Activated T-cell treated with anti-CD3 and anti-CD28 coated beads for 4 hours (primary cell): ENCODE measurements at regions not wholly inside any gene's neighbourhood (a gene's known extent, or its start where the extent isn't known, plus 50 kb on each side); places are given as distances from the start of the nearest gene placed in this dataset.
"Not testable (repeated sequence)": the region's sequence is repeated elsewhere in the genome, so short reads cannot be mapped to it uniquely, and the experiment has no call there.

Source experiments
- DNase-seq: peaks from one replicate; pipeline ENCODE4 v3.0.0-alpha.2; 2020

DNA sequence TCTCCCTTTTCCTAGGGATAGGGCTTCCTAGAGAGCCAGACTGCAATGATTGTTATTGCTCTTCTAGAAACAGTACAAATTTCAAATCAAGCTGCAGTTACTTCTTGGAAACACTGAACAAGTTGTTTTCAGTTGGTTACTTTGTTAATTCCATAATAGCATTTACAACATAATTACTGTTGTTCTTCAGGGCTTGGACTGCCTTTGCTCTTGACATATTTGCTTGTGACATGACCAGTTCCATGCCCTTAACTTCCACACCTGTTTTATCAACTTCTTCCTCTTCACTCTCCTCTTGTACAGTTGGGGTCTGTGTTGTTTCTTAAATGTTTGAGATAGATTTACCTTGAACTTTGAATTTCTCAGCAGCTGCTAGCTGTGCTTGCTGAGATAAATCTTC lies 104.4 kb downstream of the SEC23IP start:
- DNase-seq: no peak

DNA sequence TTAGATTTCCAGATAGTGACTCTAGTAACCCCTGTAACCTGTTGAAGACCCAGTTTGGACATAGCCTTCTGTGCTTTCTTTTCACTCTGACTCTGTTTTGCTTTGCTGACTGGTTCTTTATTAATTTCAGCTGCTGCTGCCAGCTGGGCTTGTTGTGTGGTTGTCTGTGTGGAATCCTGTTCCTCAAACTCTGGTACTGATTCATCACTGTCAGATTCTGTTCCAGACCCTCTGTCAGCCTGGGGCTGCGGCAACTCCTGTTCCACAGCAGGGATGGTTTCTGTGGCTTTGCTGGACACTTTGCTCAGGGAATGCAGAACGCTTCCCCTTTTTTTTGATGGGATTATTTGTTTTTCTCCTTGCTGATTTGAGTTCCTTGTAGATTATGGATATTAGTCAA lies 104.9 kb downstream of the SEC23IP start:
- DNase-seq: no peak

DNA sequence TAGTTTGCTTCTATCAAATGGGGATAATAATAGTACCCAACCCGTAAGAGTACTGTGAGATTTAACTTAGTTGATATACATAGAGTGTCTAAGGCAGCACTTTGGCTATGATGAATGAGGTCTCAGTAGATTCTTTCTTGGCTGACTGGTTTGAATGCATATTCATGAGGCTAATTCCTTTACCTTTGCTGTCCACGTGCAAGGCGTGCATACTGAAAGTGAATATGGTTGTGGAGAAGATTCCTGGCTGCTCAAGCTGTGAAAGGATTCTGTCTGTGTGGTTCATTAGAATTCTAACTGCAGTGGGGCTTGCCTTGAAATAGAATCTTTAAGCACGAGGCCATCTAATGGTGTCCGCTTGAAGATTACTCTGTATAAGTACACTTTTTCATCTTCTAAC lies 110.3 kb downstream of the SEC23IP start:
- DNase-seq: no peak

DNA sequence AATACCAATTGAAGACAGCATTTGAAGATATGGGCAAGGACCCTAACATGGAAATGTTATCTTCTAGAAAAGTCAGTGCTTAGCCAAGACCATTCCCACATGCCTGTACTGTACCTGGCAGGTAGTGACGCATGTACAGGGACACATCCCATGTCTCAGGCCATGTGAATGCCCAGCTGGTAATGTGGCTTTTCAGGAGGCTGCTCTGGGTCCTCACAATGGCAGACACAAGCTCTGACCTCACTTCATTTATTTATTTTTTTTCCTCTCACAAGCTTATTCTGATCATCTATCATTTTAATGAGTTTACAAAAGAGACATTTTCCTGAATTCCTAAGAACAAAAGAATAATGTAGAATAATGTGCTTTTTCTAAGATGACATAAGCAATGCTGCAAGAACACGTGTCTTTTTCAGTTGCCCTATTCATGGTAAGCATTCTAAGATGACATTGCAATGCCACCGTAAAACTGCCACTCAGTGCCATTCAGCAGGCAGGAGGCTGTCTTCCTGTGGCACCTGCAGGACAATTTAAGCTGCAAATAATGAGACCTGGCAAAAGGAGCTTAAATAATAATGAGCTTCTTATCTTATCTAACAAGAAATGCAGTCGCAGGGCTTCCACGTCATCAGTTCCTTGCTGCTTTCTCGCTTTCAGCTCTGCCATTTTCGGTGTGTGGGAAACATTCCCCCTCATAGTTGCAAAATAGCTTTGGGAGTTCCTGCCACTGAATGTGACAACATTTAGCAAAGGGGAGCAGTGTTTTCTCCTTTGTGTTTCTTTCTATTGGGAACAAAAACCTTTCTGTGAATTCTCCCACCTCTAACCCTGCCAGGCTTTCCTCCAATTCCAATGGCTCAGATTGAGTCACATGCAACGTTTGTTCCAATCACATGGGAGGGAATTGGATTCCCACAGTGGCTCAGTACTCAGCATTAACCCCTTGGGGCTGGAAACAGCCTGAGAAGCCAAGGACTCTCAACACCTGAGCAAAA lies 113.0 kb downstream of the SEC23IP start:
- no peak for DNase-seq

DNA sequence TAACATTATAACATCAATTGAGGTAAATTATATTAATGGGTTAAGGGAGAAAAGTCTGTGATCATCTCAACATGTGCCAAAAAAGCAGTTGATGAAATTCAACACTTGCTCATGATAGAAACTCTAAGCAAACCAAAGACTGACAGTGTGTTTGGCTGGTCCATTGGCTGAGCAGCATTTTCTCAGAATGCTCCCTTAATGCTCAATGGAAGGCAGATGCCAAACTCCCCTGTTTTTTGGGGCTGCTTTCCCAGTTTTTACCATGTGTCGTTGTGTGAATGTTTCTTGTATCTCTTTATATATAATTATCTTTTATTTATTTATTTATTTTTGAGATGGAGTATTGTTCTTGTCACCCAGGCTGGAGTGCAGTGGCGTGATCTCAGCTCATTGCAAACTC lies 114.7 kb downstream of the SEC23IP start:
- no peak for DNase-seq

DNA sequence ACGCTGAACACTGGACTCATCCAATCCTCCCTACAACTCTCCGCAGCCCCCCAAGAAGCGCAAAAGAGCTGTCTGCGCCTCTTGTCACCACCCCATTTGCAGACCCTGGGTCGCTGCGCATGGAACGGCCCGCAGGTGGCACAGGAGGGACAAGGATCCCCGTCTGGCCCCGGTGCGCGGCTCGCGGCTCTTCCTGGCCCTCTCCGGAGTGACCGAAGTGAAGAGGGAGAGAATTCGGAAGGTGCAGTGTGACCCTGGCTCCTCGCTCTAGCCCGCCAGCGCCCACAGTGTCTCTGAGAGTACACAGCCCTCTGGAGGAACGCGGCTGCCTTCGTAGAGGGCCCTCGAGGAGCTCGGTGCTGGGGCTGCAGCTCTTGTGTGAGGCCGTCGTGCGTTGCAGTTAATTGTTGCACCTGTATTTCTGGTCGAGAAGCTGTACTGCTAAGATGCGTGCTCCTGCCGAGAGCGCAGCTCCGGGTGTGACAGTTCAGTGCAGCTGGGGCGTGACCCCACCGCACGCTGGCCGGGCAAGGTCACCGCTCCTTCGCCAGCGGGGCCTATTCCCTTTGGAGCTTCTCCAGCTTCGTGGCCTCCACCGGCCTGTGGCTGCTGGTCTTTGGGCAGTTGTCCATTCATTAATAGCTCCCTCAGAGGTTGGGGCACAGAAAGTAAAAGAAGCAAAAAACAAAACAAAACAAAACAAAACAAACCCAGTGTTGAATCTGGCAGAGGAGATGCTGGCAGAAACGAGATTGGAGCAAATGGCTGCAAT lies 119.0 kb downstream of the SEC23IP start:
- DNase-seq: no peak

DNA sequence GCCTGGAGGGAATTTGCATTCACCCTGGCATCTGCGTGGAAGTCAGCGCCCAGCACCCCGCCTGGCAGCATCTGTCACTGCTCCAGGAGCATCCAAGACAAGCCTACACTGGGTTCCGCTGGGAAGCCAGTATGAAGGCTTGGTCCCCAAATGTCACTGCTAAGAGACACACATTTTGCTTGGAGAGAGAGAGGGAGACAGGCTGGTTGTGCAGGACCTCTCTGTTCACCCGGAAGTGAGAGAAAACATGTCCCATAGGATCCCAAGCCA lies 119.5 kb downstream of the SEC23IP start:
- no peak for DNase-seq

DNA sequence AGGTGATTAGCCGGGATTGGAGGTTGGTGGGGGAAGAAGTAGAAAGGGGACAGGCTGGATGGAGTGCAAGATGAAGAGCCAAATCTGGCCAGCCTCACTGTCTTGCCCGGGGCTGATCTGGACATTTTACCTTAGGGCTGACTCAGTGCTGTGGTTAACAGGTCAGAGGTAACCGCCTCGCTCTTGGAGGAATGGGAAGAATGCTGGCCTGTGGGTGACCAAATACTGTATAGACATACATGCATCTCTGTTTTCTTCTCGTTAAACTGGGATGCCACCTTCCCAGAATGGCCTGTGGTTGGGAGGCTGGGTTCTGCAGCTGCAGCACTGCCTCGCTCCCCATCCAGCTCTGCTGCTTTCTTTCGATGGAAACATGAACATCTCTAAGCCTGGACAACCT lies 120.0 kb downstream of the SEC23IP start:
- no peak for DNase-seq

DNA sequence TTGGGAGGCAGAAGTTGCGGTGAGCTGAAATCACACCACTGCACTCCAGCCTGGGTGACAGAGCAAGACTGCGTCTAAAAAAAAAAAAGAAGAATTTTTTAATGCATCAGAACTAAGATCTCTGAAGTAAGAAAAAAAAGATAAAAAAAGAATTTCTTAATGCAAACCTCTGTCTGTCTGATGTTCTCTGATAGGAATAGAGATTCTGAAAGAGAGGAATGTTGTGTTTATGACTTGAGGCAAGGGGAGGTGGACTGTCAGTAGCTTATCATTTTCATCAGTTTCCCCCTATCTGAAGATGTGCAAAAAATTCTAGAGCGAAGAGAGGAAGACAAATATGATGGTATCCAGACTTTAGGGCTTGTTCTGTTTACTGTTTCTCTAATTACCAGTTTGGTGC lies 121.5 kb downstream of the SEC23IP start:
- DNase-seq: no peak

DNA sequence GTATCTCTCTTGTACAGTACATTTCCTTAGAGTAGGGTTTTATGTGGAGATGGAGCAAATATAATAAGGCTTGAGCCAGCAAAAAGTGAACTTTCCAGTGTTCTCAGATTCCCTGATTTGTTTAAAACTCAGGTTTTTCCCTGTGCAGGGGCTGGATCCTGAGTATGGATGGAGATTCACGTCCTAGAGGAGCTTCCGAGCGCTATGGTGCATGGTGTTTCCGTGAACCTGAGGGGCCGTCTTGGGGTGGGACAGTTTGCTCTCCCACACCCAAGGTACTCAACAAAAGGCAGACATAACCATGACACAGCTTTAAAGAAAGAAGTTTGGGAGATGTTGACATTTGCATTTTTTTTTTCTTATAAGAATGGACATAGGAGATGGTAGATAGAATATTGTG lies 122.5 kb downstream of the SEC23IP start:
- no peak for DNase-seq

DNA sequence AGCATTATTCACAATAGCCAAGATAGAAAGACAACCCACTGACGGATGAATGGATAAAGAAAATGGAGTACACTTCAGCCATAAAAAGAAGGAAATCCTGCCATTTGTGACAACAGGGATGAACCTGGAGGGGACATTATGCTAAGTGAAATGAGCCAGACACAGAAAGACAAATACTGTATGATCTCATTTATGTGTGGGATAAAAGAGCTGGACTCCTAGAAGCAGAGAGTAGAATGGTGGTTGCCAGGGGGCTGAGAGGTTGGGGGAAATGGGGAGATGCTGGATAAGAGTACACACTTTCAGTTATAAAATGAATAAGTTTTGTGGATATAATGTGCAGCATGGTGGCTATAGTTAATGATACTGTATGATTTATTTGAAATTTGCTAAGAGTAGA lies 124.4 kb downstream of the SEC23IP start:
- no peak for DNase-seq

DNA sequence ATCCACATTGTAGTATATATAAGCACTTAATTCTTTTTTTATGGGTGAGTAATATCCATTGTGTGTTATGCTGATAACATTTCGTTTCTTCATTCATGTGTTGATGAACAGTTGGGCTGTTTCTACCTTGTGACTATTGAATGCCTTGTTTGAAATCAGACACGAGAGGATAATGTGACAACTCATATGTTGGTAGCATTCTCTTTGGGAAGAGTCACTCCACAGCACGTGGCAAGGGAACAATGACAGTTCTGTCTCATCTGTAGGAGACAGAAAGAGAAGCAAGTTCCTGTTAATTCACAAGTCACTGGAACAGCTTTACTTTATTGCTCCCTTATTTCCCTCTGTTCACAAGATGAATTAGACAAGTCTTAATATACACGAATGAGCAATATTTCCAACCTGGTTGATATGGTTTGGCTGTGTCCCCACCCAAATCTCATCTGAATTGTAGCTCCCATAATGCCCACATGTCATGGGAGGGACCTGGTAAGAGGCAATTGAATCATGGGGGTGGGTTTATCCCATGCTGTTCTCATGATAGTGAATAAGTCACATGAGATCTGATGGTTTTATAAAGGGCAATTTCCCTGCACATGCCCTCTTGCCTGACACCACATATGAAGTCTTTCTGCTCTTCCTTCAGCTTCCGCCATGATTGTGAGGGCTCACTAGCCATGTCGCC lies 125.3 kb downstream of the SEC23IP start:
- DNase-seq: no peak

DNA sequence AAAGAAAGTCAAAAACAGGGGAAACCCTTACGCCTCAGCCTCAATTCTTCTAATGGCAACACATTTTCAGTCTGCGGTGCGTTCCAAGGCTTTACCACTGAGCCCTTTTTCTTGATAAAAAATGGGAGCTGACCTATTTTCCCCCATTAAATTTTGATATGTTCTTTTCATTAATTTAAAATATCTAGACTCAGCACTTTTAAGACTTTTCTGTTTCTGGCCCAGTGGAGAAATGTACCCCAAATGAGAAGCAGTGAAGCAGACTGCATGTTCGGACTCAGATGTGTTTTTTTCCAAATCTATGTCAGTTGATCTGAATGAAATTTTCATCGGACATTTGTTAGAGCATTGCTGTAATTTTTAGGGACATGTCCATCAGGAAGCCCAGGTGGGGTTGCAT lies 126.2 kb downstream of the SEC23IP start:
- no peak for DNase-seq

DNA sequence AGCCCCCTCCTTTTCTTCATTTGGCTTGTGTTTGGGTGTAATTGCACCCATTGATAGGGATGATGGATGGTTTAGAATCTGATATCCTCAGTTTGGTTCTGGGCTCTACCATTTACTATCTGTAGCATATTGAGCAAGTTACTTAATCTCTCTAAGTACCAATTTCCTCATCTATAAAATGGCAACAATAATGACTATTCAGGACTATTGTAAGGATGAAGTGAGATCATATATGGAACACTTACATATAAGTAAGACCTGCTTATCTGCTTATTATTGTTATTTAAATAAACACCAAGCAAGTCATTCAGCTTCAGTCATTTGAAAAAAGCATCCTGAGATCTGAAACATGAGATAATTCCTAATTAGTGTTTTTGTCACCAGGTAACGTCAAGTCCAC lies 127.0 kb downstream of the SEC23IP start:
- DNase-seq: no peak

DNA sequence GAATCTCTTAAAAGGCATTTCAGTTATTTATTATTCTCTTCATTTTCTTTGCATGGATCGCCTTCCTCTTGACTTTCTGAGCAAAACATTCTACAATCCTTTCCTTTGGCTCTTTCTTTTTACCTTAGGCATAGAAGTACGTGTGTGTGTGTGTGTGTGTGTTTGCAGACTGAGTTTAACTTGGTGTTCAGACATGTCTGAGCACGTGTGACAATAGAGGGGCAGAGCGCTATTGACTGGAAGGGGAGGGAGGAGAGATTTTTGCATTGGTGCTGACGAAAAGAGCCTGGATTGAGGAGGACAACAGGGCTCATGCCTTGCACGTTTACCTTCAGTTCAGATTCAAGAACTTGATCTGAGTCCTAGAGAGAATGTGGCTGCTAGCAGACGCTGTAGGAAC lies 129.8 kb downstream of the SEC23IP start:
- no peak for DNase-seq

DNA sequence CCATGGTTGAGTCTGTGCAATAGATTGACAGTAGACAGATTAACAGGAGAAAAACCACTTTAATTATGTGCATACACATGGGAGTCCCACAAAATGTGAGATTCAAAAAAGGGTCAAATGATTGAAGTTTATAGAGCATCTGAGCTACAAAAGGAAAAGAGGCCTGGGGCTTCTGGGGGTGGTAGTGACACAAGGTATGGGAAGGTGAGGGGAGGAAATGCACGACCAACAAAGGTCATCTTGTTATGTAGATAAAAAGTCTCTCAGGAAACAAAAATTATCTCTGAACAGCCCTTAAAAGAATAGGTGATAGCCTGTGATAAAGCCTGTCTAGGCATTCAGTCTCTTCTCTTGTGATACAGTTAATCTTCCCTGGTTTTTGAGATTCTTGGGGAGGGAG lies 141.7 kb downstream of the SEC23IP start:
- DNase-seq: no peak

DNA sequence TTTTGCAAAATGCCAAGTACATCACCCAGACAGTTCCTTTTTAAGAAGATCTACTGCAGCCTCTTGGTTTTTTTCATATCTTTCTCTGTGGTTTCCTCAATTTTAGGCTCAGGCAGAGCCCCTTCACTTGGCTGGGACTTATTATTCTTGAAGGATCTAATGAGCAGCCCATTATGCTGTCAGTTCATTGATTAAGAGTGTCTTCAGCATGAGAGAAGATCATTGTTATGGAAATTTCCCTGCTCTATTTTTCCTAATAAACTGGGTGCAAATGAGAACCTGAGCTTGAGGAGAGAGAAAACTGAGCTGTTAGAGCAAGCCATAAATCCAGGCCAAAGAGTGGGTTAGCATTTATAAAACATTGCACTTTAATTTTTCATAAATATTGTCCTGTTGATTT lies 146.5 kb downstream of the SEC23IP start:
- no peak for DNase-seq

DNA sequence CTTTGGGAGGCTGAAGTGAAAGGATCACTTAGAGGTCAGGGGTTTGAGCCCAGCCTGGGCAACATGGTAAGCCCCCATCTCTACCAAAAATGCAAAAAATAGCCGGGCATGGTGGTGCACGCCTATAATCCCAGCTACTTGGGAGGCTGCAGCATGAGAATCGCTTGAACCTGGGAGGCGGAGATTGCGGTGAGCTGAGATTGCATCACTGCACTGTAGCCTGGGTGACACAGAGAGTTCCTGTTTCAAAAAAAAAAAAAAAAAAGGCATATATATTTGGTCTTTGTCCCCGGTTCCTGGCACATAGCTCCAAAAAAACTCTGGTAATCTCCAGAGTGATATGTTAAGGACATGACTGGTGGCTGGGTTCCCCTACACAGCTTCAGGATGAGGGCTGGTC lies 147.3 kb downstream of the SEC23IP start:
- DNase-seq: no peak

DNA sequence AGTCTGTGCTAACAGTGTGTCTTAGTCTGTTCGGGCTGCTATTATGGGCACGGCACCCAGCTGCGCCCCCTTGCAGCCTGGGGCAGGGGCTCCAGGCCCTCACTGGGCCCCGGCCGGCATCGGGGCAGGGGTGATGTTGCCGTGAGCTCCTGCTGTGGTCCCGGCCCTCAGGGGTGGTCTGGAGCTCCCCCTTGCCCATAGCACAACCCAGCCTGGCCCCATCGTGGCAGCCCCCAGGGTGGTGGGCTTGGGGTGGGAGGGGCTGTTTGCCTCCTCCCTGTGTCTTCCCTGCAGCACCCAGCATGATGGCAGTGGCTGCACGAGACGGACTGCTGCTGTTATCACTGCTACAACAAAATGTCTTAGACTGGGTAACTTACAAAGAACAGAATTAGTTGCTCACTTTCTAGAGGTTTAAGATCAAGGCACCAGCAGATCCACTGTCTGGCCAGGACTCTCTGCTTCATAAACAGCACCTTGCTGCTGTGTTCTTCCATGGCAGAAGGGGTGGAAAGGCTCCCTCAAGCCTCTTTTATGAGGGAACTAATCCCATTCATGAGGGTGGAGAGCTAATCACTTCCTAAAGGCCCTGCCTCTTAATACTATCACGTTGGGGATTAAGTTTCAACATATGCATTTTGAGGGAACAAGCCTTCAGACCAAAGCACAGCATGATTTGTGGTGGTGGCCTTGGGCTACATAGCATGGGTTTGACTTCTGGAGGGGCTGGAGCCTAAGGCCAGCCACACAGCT lies 149.5 kb downstream of the SEC23IP start:
- no peak for DNase-seq

DNA sequence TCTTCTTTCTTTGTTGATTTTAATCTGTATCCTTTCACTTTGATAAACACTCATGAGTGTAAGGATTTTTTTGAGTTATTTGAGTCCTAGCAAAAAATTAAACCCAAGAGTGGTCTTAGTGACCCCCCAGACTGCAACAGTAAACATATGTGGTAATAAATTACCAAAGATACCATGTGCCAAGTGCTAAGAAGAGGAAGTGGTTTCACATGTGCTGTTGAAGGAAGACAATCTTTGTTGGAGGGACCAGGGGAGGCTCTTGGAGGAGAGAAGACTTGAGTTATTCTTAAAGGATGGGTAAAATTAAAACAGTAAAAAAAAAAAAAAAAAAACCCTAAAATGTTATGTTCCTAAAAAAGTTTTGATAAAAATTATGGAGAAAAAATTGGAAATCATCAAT lies 150.2 kb downstream of the SEC23IP start:
- DNase-seq: no peak

DNA sequence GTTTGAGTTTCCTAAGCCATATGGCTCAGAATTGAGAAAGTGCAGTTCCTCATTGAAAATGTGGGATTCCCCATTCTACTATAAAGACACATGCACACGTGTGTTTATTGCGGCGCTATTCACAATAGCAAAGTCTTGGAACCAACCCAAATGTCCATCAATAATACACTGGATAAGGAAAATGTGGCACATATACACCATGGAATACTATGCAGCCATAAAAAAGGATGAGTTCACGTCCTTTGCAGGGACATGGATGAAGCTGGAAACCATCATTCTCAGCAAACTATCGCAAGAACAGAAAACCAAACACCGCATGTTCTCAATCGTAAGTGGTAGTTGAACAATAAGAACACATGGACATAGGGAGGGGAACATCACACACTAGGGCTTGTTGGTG lies 154.8 kb downstream of the SEC23IP start:
- not testable (repeated sequence) for DNase-seq

DNA sequence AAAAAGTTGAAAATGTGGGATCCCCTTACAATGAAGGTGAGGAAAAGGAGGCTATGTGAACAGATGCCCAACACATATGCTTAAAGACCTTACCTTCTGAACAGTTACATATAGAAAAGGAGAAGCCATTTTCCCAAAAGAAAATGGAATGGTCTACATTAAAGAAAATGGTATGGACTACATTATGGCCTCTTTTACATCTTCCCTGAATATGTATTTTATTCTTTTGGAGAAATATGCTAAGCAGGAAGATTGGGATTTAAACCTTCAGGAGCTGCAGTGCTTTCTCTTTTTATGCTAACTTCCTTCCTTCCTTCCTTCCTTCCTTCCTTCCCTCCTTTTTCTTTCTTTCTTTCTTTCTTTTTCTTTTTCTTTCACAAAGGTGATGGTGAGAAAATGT lies 155.4 kb downstream of the SEC23IP start:
- DNase-seq: no peak

DNA sequence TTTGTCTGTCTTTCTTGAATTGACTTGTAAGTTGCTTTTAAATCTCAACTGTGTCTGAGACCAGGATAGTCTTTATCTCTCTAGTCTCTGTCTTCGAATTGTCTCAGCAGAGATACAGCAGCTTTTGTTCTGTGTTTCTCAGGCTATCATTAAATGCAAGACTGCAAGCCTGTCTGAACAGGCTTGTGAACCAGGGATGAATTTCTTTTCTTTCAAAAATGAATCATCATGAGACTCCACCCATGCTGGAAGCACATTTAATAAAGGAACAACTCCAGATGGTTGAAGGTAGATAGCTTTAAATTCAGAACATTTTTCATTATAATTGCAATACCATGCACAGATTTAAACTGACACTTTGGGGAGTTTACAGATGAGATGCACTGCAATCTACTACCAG lies 155.9 kb downstream of the SEC23IP start:
- no peak for DNase-seq
